ENCODE measurements at regions not wholly inside any gene's neighbourhood (a gene's known extent, or its start where the extent isn't known, plus 50 kb on each side); places are given as distances from the start of the nearest gene placed in this dataset.

DNA sequence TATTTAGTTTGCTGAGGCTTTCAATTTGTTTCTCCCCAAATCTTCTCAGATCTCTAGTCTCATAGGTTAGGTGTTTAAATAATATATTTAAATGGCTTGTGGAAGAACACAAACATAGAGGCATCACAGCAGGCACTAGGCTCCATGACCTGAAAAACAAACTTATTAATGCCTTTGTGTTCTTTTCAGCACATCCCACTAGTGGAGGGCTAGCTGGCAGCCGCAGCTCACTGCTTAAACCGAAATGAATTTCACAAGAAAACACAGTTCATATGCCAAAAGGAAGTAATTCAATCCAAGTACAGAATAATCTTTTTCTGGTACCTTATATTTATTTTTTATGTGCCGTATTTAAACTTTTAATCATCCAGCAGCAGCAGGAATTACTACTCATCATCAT lies 382.5 kb downstream of the PLK2 start:
- TF ChIP-seq, protein P1, sequence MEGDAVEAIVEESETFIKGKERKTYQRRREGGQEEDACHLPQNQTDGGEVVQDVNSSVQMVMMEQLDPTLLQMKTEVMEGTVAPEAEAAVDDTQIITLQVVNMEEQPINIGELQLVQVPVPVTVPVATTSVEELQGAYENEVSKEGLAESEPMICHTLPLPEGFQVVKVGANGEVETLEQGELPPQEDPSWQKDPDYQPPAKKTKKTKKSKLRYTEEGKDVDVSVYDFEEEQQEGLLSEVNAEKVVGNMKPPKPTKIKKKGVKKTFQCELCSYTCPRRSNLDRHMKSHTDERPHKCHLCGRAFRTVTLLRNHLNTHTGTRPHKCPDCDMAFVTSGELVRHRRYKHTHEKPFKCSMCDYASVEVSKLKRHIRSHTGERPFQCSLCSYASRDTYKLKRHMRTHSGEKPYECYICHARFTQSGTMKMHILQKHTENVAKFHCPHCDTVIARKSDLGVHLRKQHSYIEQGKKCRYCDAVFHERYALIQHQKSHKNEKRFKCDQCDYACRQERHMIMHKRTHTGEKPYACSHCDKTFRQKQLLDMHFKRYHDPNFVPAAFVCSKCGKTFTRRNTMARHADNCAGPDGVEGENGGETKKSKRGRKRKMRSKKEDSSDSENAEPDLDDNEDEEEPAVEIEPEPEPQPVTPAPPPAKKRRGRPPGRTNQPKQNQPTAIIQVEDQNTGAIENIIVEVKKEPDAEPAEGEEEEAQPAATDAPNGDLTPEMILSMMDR (IDR thresholded peaks at IDR 0.05; ENCODE audit: insufficient read depth, low read depth, low read length), result no peak
- no peak overlapping the region for H3K4me3 ChIP-seq (ENCODE audit: low read depth, low read length)
- no peak for DNase-seq (ENCODE audit: low read depth)

DNA sequence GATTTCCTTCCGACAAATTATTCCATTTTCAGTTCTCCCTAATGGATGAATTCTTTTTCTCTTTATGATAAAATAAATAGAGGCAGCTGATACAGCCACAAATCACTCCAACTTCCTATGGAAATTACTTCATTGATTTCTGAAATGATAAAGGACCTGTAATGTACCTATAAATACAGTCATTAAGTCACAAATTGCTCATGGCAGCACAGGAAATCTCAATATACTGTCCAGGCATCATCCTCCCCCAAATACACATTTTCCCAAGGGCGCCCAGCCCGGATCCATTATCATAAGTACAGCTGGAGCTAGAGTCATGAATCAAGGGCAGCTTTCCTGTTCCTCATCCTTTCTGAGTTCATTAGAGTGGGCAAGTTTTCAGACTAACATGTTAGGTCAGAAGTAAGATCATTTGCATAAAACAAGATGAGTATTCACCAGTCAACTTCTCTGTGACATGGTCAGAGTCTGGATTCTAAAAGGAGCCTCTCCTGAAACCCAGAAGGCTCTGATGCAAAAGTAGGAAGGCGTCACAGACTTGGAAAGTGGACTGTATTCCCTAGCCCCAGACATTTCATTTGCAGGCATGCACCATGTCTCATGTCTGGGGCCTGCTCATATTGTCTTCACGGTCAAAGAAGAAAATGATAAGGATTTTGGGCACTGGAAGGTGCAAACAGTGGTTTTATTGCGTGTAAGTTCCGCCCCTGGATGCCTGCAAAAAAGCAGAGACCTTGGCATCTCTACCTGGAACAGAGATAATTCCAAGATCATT lies 383.2 kb downstream of the PLK2 start:
- no peak for DNase-seq (ENCODE audit: low read depth)
- TF ChIP-seq, protein P1 (IDR thresholded peaks at IDR 0.05; ENCODE audit: insufficient read depth, low read depth, low read length), result no peak
- no peak overlapping the region for H3K4me3 ChIP-seq (ENCODE audit: low read depth, low read length)

DNA sequence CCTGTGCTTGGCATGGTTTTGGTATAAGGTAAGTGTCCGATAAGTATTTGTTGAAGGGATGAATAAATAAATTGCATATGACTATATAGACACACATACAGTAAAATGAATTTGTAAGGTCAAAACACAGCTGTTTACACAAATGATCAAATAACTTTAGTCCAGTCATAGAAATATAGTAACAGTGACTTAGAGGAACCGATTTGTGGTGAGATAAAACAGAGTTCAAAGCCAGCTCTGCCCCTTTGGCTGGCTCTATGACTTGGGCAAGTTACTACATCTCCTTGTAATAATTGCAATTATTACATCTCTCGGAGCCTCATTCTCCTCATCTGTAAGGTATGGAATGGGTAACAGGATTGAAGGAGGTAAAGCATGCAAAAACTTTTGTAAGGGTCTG lies 384.0 kb downstream of the PLK2 start:
- TF ChIP-seq, protein P1 (IDR thresholded peaks at IDR 0.05; ENCODE audit: insufficient read depth, low read depth, low read length), result no peak
- no peak for DNase-seq (ENCODE audit: low read depth)

DNA sequence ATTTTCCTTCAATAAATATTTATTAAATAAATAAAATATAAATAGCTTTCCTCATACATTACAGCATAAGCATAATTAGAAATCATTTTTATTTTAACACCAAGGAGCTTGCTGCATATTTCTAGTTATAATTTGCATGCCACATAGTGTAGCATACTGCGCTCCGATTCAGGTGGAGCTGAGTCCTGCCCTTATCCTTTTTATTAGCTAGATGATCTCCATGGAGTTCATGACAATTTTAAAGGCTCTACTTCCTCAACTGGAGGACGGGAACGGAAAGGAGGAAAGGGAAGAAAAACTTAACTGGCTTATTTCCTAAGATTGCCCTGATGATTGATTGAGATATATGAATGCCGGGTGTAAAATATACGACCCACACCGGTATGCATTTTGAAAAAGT lies 385.2 kb downstream of the PLK2 start:
- no peak overlapping the region for H3K4me3 ChIP-seq (ENCODE audit: low read depth, low read length)
- TF ChIP-seq, protein P1 (IDR thresholded peaks at IDR 0.05; ENCODE audit: insufficient read depth, low read depth, low read length), result no peak
- DNase-seq (ENCODE audit: low read depth), result no peak

More for the DNA sequence above, 384.0 kb downstream of the PLK2 start:
- H3K4me3 ChIP-seq (ENCODE audit: low read depth, low read length), result no peak overlapping the region

DNA sequence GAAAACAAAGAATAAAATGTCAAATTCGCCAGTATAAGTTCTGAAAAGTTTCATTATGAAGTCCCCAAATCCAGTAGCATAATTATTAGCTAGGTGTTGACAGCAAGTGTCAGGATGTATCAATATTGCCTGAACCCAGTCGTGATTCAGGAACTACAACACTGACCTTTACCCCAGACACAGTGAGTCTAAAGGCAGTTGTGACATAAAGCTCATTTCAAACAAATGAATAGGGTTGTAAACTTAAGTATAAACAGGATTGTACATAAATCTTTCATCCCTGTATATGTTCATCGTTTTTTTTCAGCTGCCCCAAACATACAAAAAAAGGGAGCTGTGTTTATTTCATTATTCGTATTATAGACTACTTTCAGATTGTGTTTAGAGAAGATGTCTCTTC lies 385.7 kb downstream of the PLK2 start:
- no peak overlapping the region for H3K4me3 ChIP-seq (ENCODE audit: low read depth, low read length)
- TF ChIP-seq, protein P1 (IDR thresholded peaks at IDR 0.05; ENCODE audit: insufficient read depth, low read depth, low read length), result no peak
- DNase-seq (ENCODE audit: low read depth), result no peak

DNA sequence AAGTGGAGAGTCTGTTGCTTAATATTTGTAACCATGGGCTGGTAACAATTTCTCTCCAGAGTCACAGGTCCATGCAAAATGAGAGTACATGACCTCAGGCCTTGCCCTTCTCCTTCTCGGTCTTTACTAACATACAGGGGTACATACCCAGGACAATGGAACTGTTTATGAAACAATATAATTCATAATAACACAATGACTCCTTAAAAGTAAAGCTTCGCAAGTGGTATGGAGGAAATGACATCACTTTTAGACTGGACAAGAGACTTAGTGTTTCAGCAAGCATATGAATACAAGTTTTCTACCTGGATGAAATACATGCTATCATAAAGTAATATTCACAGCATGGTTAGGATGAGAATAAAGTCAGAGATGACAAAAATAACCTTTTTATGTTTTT lies 386.6 kb downstream of the PLK2 start:
- H3K4me3 ChIP-seq (ENCODE audit: low read depth, low read length), result no peak overlapping the region
- TF ChIP-seq, protein P1 (IDR thresholded peaks at IDR 0.05; ENCODE audit: insufficient read depth, low read depth, low read length), result no peak
- no peak for DNase-seq (ENCODE audit: low read depth)
